CD1c-positive myeloid dendritic cell (primary cell): ENCODE measurements at regions not wholly inside any gene's neighbourhood (a gene's known extent, or its start where the extent isn't known, plus 50 kb on each side); places are given as distances from the start of the nearest gene placed in this dataset.
"Not testable (repeated sequence)": the region's sequence is repeated elsewhere in the genome, so short reads cannot be mapped to it uniquely, and the experiment has no call there.

ENCODE experiments used
- DNase-seq: peaks from one replicate; pipeline ENCODE4 v3.0.0-alpha.2; 2016; ENCODE audit errors: extremely low spot score

DNA sequence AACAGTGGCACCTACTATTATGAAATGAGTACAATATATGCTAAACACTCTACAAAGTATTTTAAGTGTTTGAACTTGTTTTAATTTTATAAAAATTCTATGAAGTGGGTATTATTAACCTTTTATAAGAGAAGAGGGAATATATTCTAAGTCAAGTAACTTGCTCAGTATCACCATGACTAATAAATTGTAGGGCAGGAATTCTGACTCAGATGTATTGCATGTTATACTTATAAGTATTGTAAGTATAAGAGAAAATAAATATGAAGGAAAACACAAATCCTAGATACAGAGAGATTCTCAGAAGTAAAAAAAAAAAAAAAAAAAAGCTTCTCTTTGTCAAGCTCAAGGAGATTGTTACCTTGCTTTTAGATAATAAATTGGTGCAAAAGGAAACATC lies 893.2 kb downstream of the SLC16A7 start:
- DNase-seq = no peak

GRCh38 chr12:60494244-60494643 lies 898.4 kb downstream of the SLC16A7 start:
- DNase-seq = peak; percentile 1

DNA sequence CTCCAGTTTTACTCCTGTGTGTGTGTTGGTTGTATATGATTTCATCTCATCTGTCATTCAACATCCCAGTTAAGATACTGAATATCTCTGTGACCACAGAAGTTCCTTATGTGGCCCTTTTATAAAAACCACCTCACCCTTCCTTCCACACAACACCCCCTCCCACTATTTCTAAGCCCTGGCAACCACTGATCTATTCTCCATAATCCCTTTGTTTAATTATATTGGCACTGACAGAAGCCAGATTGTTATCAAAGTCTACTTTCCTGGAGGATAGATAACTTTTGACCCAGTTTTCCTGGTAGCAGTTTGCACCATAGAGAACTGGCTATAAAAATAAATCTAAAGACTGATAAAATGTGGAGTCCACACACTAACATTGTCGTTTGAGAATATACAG lies 902.8 kb downstream of the SLC16A7 start:
- DNase-seq = no peak

DNA sequence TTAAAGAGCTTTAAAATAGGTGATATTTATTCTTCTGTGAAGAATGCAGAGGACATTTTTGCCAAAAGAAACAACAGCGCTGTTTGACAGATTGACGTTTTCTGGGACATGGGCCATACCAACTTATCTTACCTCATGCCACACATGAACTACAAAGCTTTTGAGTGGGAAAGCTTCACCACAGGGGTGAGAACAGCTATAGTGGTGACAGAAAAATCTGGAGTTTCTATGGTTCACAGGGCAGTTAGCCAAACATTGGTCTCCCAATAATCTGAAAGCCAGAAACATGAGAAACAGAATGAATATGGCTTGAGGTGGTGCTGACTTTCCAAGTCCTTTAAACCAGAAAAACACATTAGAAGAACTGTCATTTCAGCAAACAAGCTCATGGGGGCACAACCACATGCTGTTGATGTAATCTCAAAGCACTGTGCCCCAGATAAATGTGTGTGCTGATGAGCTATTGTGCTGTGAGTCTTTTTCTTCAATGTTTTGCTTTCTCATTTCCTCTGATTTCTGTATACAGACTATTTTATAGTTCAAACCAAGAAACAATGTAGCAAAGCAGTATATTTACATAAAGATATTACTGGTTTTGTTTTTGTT lies 905.4 kb downstream of the SLC16A7 start:
- DNase-seq = no peak

- no peak for DNase-seq
Observed at GRCh38 chr12:60522684-60523400, 927.0 kb downstream of the SLC16A7 start.

GRCh38 chr12:60529261-60529660 lies 933.4 kb downstream of the SLC16A7 start:
- no peak for DNase-seq

- DNase-seq = no peak
Observed at GRCh38 chr12:60529723-60530122, 933.9 kb downstream of the SLC16A7 start.

DNA sequence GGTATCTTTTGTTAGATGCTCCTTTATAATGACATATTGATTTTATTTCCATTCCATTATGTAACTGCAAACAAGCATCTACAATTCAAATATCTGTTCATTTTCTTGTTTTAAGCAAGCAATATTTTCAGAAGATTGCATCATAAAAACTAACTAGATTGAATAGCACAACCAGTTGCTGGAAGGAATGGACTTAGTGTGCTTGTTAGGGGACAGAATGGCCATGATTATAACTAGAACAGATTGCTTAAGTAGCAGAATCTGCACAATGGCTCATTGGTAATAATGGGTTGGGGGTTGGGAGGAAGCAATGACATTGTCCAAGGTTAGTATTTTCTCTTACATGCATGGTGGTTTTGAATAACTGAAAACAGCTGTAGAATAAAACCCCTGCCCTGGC lies 939.5 kb downstream of the SLC16A7 start:
- no peak for DNase-seq

DNA sequence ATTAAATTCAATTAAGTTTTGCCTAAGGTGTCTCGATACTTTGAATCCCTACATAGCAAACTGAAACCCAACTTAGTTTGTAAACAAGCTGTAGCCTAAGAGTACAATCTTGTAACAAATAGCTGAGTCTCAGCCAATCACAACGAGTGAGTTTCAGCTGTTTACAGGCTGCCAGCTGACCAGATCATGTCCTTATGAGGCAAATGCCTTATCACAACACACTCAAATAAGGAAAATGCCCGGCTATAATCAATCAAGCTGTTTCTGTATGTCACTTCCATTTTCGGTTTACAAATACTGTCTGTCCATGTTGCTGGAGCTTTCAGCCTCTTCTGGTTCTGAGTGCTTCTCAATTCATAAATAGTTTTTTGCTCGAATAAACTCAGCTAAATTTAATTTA lies 943.8 kb downstream of the SLC16A7 start:
- DNase-seq = no peak

DNA sequence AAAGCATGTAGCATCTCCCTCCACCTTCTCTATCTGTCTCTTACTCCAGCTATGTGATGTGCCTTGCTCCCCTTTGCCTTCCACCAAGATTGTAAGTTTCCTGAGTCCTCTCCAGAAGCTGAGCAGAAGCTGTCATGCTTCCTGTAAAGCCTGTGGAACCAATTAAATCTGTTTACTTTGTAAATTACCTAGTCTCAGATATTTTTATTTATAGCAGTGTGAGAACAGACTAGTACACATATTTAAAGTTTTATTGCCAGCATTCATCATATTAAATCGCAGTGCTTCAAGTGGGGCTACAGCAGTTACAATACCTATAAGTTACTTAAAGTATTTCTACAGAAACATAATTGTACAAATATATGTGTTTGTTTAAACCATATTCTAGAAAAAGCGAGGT lies 973.1 kb downstream of the SLC16A7 start:
- DNase-seq = no peak

DNA sequence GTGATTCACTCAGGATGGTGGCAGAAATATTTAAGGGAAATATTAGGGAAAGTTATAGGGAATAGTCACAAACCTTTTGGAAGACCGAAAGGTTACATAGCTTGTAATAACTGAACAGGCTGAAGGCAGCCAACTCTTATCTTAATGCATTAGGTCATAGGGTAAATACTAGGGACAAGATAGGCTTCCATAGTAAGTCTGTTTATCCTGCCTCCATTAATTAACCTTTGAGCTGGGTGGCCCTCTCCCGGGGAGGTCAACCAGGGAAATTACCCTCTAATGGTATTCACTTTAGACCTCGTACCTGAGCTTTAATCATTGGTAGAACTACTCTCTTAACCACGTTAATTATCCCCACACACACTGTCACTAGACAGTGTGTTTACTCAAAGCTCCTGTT lies 981.8 kb downstream of the SLC16A7 start:
- no peak for DNase-seq

DNA sequence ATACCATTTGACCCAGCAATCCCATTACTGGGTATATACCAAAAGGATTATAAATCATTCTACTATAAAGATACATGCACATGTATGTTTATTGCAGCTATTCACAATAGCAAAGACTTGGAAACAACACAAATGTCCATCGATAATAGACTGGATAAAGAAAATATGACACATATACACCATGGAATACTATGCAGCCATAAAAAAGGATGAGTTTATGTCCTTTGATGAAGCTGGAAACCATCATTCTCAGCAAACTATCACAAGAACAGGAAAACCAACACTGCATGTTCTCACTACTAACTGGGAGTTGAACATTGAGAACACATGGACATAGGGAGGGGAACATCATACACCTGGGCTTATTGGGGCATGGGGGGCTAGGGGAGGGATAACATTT lies 991.8 kb downstream of the SLC16A7 start:
- DNase-seq = not testable (repeated sequence)

GRCh38 chr12:60594035-60594711 lies 998.3 kb downstream of the SLC16A7 start:
- DNase-seq = no peak

GRCh38 chr12:60602601-60603000 lies 1006.8 kb downstream of the SLC16A7 start:
- DNase-seq = no peak

GRCh38 chr12:60603475-60603874 lies 1007.6 kb downstream of the SLC16A7 start:
- DNase-seq = not testable (repeated sequence)

DNA sequence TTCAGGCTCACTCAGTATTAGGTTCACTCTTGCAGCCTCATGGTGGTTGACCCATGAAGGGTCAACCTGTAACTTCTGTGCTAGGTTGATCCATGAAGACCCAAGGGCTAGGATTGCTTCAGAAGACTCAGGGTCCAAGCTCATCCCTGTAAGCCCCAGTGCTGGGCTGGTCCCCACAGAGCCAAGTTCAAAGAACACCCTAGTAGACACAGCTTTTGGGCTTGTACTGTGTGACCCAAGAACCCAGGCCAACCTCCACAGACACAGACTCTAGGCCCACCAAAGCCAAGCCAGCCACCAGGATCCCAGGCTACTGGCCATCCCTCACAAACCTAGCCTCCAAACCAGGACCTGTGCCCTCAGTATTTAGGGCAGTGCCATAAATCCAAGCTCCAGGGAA lies 1020.6 kb downstream of the SLC16A7 start:
- DNase-seq = no peak

DNA sequence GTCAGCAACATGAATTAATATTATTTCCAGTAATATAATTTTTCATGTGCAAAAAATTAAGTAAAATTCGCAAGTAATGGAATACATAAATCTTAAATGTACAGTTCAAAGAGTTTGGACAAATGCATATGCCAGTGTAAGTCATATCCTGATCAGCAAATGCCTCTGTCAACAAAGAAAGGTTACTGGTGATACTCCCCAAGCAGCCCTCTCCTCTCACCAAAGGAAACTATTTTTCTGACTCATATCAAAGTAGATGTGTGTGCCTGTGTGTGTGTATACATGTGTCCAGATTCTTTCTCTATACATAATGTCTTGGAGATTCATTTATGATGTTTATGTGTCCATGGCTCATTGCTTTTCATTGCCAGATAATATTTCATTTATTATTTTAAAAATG lies 1035.0 kb downstream of the SLC16A7 start:
- DNase-seq = no peak

- DNase-seq = no peak
Observed at GRCh38 chr12:60644076-60644475, 1048.2 kb downstream of the SLC16A7 start.

GRCh38 chr12:60666895-60667294 lies 1071.1 kb downstream of the SLC16A7 start:
- no peak for DNase-seq

GRCh38 chr12:60672949-60673348 lies 1077.1 kb downstream of the SLC16A7 start:
- no peak for DNase-seq

- DNase-seq = peak; percentile 21
Observed at GRCh38 chr12:60684988-60685655, 1089.3 kb downstream of the SLC16A7 start.

- DNase-seq = no peak
Observed at GRCh38 chr12:60689137-60689536, 1093.3 kb downstream of the SLC16A7 start.
